ENCODE measurements at regions not wholly inside any gene's neighbourhood (a gene's known extent, or its start where the extent isn't known, plus 50 kb on each side); places are given as distances from the start of the nearest gene placed in this dataset.

GRCh38 chr1:68673771-68674170, 176.9 kb upstream of the DEPDC1 start:
- DNase-seq: no peak
- no peak overlapping the region for H3K4me3 ChIP-seq (ENCODE audit: low read length in 2 of 2)

GRCh38 chr1:68675336-68675735, 178.5 kb upstream of the DEPDC1 start:
- no peak overlapping the region for H3K4me3 Mint-ChIP-seq
- ChIA-PET POLR2A (ENCODE audit: partially characterized antibody) (no interaction called here), CTCF (ENCODE audit: partially characterized antibody) (no interaction called here)
- Histone ChIP-seq H3K27ac (ENCODE audit: low read depth, low read length) (no peak overlapping the region), H3K4me3 (ENCODE audit: low read length in 2 of 2) (no peak overlapping the region), H3K4me1 (ENCODE audit: insufficient read depth, low read length) (no peaks in the 10 kb centered on the region), H3K27me3 (ENCODE audit: insufficient read depth, low read length) (no peaks in the 10 kb centered on the region), H3K9me3 (ENCODE audit: control insufficient read depth in 1 of 2, low read length in 2 of 2) (no peaks in the 10 kb centered on the region), H3K36me3 (ENCODE audit: insufficient read depth, low read length) (no peaks in the 10 kb centered on the region)
- no peaks in the 10 kb centered on the region for H3K36me3 Mint-ChIP-seq
- DNase-seq: no peak
- intact Hi-C loops (cut with micrococcal nuclease): no loop called here
- H3K27me3 Mint-ChIP-seq: no peaks in the 10 kb centered on the region
- peaks cover 0 to 5% (median 2%) of the 10 kb centered on the region in 8 donors for H3K9me3 Mint-ChIP-seq
- H3K27ac Mint-ChIP-seq: no peak overlapping the region
- H3K4me1 Mint-ChIP-seq: no peaks in the 10 kb centered on the region

More at GRCh38 chr1:68673771-68674170, 176.9 kb upstream of the DEPDC1 start:
- ChIA-PET POLR2A (ENCODE audit: partially characterized antibody) (no interaction called here), CTCF (ENCODE audit: partially characterized antibody) (no interaction called here)
- intact Hi-C loops (cut with micrococcal nuclease): no loop called here
- H3K36me3 ChIP-seq (ENCODE audit: insufficient read depth, low read length): no peaks in the 10 kb centered on the region
- H3K9me3 ChIP-seq (ENCODE audit: control insufficient read depth in 1 of 2, low read length in 2 of 2): no peaks in the 10 kb centered on the region
- H3K27ac ChIP-seq (ENCODE audit: low read depth, low read length): no peak overlapping the region
- no peaks in the 10 kb centered on the region for H3K4me1 ChIP-seq (ENCODE audit: insufficient read depth, low read length)
- no peaks in the 10 kb centered on the region for H3K4me1 Mint-ChIP-seq
- H3K36me3 Mint-ChIP-seq: no peaks in the 10 kb centered on the region
- peaks cover 0 to 8% (median 3%) of the 10 kb centered on the region in 8 donors for H3K9me3 Mint-ChIP-seq
- no peak overlapping the region for H3K27ac Mint-ChIP-seq
- H3K27me3 Mint-ChIP-seq: peaks cover 0 to 2% of the 10 kb centered on the region in 2 donors
- H3K27me3 ChIP-seq (ENCODE audit: insufficient read depth, low read length): no peaks in the 10 kb centered on the region
- no peak overlapping the region for H3K4me3 Mint-ChIP-seq

- H3K27me3 Mint-ChIP-seq: no peaks in the 10 kb centered on the region
- no peak overlapping the region for H3K4me3 Mint-ChIP-seq
- H3K9me3 Mint-ChIP-seq: peaks cover 0 to 6% (median 2%) of the 10 kb centered on the region in 8 donors
- intact Hi-C loops (cut with micrococcal nuclease): no loop called here
- Histone ChIP-seq H3K27me3 (ENCODE audit: insufficient read depth, low read length) (no peaks in the 10 kb centered on the region), H3K36me3 (ENCODE audit: insufficient read depth, low read length) (no peaks in the 10 kb centered on the region), H3K9me3 (ENCODE audit: control insufficient read depth in 1 of 2, low read length in 2 of 2) (no peaks in the 10 kb centered on the region), H3K27ac (ENCODE audit: low read depth, low read length) (no peak overlapping the region), H3K4me3 (ENCODE audit: low read length in 2 of 2) (no peak overlapping the region), H3K4me1 (ENCODE audit: insufficient read depth, low read length) (no peaks in the 10 kb centered on the region)
- ChIA-PET CTCF (ENCODE audit: partially characterized antibody) (no interaction called here), POLR2A (ENCODE audit: partially characterized antibody) (no interaction called here)
- no peaks in the 10 kb centered on the region for H3K4me1 Mint-ChIP-seq
- no peak overlapping the region for H3K27ac Mint-ChIP-seq
- no peak for DNase-seq
- H3K36me3 Mint-ChIP-seq: no peaks in the 10 kb centered on the region
These were observed 180.9 kb upstream of the DEPDC1 start for GRCh38 chr1:68677684-68678351.

- Histone ChIP-seq H3K9me3 (ENCODE audit: control insufficient read depth in 1 of 2, low read length in 2 of 2) (no peaks in the 10 kb centered on the region), H3K27me3 (ENCODE audit: insufficient read depth, low read length) (no peaks in the 10 kb centered on the region), H3K36me3 (ENCODE audit: insufficient read depth, low read length) (no peaks in the 10 kb centered on the region), H3K27ac (ENCODE audit: low read depth, low read length) (no peak overlapping the region), H3K4me1 (ENCODE audit: insufficient read depth, low read length) (no peaks in the 10 kb centered on the region), H3K4me3 (ENCODE audit: low read length in 2 of 2) (no peak overlapping the region)
- POLR2A ChIA-PET (ENCODE audit: partially characterized antibody): no interaction called here
- CTCF ChIA-PET (ENCODE audit: partially characterized antibody): no interaction called here
- no peak for DNase-seq
- Mint-ChIP-seq H3K27ac (no peak overlapping the region), H3K27me3 (no peaks in the 10 kb centered on the region), H3K36me3 (no peaks in the 10 kb centered on the region), H3K4me3 (no peak overlapping the region), H3K4me1 (no peaks in the 10 kb centered on the region), H3K9me3 (peaks cover 0 to 9% (median 1%) of the 10 kb centered on the region in 8 donors)
- intact Hi-C loops (cut with micrococcal nuclease): no loop called here
These were observed 199.3 kb upstream of the DEPDC1 start for GRCh38 chr1:68696221-68696620.

- CTCF ChIA-PET (ENCODE audit: partially characterized antibody): no interaction called here
- no peaks in the 10 kb centered on the region for H3K36me3 ChIP-seq (ENCODE audit: insufficient read depth, low read length)
- no peak for DNase-seq
- H3K4me1 ChIP-seq (ENCODE audit: insufficient read depth, low read length): no peaks in the 10 kb centered on the region
- Mint-ChIP-seq H3K4me1 (no peaks in the 10 kb centered on the region), H3K9me3 (peaks cover 2 to 14% (median 7%) of the 10 kb centered on the region in 8 donors), H3K4me3 (no peak overlapping the region), H3K27me3 (no peaks in the 10 kb centered on the region), H3K36me3 (no peaks in the 10 kb centered on the region), H3K27ac (no peak overlapping the region)
- POLR2A ChIA-PET (ENCODE audit: partially characterized antibody): no interaction called here
- H3K4me3 ChIP-seq (ENCODE audit: low read length in 2 of 2): no peak overlapping the region
- H3K27me3 ChIP-seq (ENCODE audit: insufficient read depth, low read length): no peaks in the 10 kb centered on the region
- intact Hi-C loops (cut with micrococcal nuclease): no loop called here
- H3K9me3 ChIP-seq (ENCODE audit: control insufficient read depth in 1 of 2, low read length in 2 of 2): no peaks in the 10 kb centered on the region
- H3K27ac ChIP-seq (ENCODE audit: low read depth, low read length): no peak overlapping the region
These were observed 207.1 kb upstream of the DEPDC1 start for GRCh38 chr1:68703921-68704354.

- H3K27ac ChIP-seq (ENCODE audit: low read depth, low read length): no peak overlapping the region
- H3K4me3 ChIP-seq (ENCODE audit: low read length in 2 of 2): no peak overlapping the region
- no peaks in the 10 kb centered on the region for H3K9me3 ChIP-seq (ENCODE audit: control insufficient read depth in 1 of 2, low read length in 2 of 2)
- no peak overlapping the region for H3K27ac Mint-ChIP-seq
- no peaks in the 10 kb centered on the region for H3K36me3 ChIP-seq (ENCODE audit: insufficient read depth, low read length)
- no peak overlapping the region for H3K4me3 Mint-ChIP-seq
- ChIA-PET POLR2A (ENCODE audit: partially characterized antibody) (no interaction called here), CTCF (ENCODE audit: partially characterized antibody) (no interaction called here)
- no peaks in the 10 kb centered on the region for H3K27me3 ChIP-seq (ENCODE audit: insufficient read depth, low read length)
- intact Hi-C loops (cut with micrococcal nuclease): no loop called here
- H3K9me3 Mint-ChIP-seq: peaks cover 6 to 19% (median 11%) of the 10 kb centered on the region in 8 donors
- no peak for DNase-seq
- no peaks in the 10 kb centered on the region for H3K27me3 Mint-ChIP-seq
- H3K4me1 ChIP-seq (ENCODE audit: insufficient read depth, low read length): no peaks in the 10 kb centered on the region
- H3K36me3 Mint-ChIP-seq: no peaks in the 10 kb centered on the region
- no peaks in the 10 kb centered on the region for H3K4me1 Mint-ChIP-seq
These were observed 208.0 kb upstream of the DEPDC1 start for GRCh38 chr1:68704800-68705443.

- H3K36me3 Mint-ChIP-seq: no peaks in the 10 kb centered on the region
- ChIA-PET POLR2A (ENCODE audit: partially characterized antibody) (no interaction called here), CTCF (ENCODE audit: partially characterized antibody) (no interaction called here)
- Histone ChIP-seq H3K27me3 (ENCODE audit: insufficient read depth, low read length) (no peaks in the 10 kb centered on the region), H3K4me3 (ENCODE audit: low read length in 2 of 2) (no peak overlapping the region), H3K4me1 (ENCODE audit: insufficient read depth, low read length) (no peaks in the 10 kb centered on the region), H3K36me3 (ENCODE audit: insufficient read depth, low read length) (no peaks in the 10 kb centered on the region), H3K27ac (ENCODE audit: low read depth, low read length) (no peak overlapping the region), H3K9me3 (ENCODE audit: control insufficient read depth in 1 of 2, low read length in 2 of 2) (no peaks in the 10 kb centered on the region)
- intact Hi-C loops (cut with micrococcal nuclease): no loop called here
- no peak for DNase-seq
- H3K9me3 Mint-ChIP-seq: peaks cover 6 to 24% (median 12%) of the 10 kb centered on the region in 8 donors
- no peak overlapping the region for H3K27ac Mint-ChIP-seq
- H3K4me3 Mint-ChIP-seq: peak overlapping the region in 1 of 8 donors; percentile 44
- H3K4me1 Mint-ChIP-seq: no peaks in the 10 kb centered on the region
- H3K27me3 Mint-ChIP-seq: no peaks in the 10 kb centered on the region
These were observed 208.6 kb upstream of the DEPDC1 start for GRCh38 chr1:68705466-68705865.

All from CD4-positive, alpha-beta memory T cell (primary cell).